ENCODE measurements at regions not wholly inside any gene's neighbourhood (a gene's known extent, or its start where the extent isn't known, plus 50 kb on each side); places are given as distances from the start of the nearest gene placed in this dataset.
"Not testable (repeated sequence)": the region's sequence is repeated elsewhere in the genome, so short reads cannot be mapped to it uniquely, and the experiment has no call there.

DNA sequence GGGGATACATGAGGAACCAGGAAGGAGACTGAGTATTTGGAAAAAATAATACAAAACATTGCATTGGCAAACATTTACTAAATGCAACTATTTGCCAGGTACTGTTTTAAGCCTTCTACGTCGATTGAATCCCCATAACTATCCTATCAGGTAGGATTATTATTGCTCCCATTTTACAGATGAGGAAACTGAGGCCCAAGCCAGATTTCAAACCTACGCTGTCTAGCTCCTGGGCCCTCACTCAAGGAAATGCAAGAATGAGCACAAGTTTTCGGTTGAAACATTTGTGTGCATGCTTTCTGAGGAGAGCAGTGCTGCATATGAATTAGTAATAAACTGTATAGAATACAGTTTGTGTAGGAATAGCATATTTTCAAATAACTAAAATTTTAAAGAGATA is 206.7 kb downstream of the CEP135 start:
- POLR2A ChIA-PET: no interaction called here
- CTCF ChIA-PET: no interaction called here

DNA sequence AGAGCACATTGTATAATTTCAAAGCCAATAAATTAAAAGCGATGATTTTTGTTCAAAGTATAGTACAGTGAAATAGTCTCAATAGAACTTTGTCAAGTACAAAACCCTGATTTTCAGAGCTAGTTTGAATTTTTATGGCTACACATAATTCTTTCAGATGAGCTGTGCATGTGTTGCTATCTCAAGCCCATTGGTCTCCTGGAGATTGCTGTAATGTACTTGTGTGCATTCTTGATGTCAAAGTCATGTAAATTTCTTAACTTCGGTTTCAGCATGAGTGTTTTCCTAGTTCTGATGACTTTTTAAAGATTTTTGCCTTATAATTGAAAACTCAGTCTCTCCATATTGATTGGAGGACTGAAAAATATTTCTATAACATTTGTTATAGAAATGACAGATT is 200.8 kb downstream of the CEP135 start:
- ChIA-PET POLR2A (no interaction called here), CTCF (no interaction called here)

DNA sequence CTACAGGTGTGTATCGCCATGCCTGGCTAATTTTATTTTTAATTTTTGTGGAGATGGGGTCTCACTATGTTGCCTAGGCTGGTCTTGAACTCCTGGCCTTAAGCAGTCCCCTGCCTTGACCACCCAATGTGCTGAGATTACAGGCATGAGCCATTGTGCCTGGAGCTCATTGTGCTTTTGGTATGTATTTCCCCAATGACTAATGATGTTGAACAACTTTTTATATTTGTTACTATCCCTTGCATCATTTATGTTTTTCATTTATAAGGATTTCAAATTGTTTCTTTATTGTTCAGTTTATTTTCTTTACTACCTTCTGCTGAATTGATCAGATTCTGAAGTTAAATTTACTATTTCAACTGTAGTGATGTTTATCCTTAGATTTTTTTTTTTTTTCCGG is 199.7 kb downstream of the CEP135 start:
- ChIA-PET POLR2A (no interaction called here), CTCF (no interaction called here)

DNA sequence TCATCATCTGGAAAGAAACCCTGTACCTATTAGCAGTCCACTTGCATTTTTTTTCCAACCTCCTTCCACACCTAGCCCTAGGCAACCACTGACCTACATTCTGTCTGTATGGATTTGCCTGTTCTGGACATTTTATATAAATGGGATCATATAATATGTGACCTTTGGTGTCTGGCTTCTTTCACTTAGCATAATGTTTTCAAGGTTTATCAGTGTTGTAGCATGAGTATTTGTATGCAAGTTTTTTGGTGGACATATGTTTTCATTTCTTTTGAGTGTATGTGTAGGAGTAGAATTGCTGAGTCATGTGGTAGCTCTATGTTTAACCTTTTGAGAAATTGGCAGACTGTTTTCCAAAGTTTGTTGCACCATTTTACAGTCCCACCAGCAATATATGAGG is 198.6 kb downstream of the CEP135 start:
- ChIA-PET CTCF (no interaction called here), POLR2A (no interaction called here)

DNA sequence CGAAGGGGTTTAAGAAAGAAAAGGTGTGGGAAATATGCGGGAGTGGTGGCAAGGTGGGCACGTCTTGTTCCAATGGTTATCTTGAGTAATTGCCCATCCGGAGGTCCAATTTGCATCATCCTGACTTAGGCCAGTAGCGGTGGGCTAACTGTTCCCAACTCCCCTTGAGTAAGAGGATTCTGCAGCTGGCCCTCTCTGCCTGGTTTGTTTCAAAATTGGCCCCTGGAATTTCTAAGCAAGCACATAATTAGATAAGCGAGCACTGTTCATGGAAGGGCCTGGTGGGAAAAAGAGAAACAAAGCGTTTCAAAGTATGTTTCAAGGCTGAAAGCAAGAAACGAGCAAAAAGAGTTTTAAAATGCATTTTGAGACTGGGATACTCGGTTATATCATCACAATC is 198.2 kb downstream of the CEP135 start:
- CTCF ChIA-PET: no interaction called here
- POLR2A ChIA-PET: no interaction called here

DNA sequence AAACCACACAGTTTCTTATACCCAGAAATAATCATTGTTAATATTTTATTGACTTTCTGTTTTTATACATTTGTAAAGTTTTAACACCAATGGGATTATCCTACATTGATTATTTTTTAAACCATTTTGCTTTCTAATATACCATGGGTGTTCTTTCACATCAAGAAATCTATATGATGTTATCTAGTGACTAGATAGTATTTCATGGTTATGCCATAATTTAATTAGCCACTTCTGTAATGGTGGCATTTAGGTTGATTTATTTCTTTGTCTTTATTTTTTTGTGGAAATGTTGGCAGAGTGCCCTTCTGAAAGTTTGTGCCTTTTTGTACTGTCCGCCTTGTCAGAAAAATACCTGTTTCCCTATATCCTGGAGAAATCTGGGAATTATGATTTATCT is 193.3 kb downstream of the CEP135 start:
- ChIA-PET POLR2A (no interaction called here), CTCF (no interaction called here)

DNA sequence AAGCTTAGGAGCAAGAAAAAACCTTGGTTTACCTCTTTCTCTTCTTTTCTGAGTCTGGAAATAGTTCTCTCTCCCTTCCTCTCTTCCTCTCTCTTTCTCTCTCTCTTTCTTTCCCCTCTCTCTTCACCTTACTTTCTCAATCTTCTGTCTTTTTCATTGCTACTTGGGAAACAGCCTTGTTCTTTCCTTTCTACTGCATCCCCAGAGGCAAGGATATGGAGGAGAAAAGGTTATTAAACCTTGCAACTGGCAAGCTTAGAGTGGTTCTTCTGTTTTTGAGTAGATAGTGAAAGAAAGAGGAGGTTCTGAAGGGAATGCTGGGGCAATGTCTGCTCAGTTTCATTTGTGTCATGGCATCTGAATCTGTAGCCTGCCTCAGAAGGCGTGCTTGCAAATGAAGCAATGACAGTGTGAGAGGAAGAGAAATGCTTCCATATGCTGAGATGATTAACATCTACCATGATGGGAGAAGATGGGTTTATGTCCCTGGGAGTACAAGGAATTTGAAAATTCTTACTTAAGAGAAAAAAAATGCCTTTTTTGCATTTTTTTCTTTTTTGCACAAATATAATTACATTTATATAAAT is 190.6 kb downstream of the CEP135 start:
- POLR2A ChIA-PET: no interaction called here
- CTCF ChIA-PET: interaction anchor here (0.6 kb wide), 1 partner anchor 314 kb away, joined by 5 read pairs; no protein-coding TSS in a partner anchor

DNA sequence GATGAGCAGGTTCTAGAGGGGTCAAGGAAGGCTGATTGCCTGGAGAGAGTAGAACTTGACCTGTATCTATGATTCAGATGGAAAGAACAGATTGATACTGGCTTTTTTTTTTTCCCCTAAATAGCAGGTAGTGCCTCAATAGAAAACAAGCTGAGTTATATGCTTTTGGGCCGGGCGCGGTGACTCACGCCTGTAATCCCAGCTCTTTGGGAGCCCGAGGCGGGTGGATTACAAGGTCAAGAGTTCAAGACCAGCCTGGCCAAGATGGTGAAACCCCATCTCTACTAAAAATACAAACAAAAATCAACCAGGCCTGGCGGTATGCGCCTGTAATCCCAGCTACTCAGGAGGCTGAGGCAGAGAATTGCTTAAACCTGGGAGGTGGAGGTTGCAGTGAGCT is 186.1 kb downstream of the CEP135 start:
- POLR2A ChIA-PET, CTCF ChIA-PET: not testable (repeated sequence)

DNA sequence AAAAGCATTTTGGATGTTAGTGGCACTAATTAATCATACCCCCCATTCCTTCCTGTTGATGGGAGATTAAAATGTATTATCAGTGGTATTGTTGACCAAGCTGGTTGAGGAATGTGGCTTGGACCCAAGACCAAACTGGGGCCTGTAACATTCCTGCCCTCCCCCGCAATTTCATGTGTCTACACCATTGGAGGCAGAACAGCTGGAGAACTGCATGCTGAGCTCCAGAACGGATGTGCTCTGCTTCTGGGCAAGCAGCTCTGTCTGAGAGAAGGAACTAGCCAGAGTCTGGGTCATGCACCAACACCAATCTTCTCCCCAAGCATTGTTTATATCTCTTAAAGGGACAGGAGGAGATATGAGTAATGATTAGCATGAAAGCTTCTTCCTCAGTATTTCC is 185.5 kb downstream of the CEP135 start:
- CTCF ChIA-PET: no interaction called here
- POLR2A ChIA-PET: no interaction called here

DNA sequence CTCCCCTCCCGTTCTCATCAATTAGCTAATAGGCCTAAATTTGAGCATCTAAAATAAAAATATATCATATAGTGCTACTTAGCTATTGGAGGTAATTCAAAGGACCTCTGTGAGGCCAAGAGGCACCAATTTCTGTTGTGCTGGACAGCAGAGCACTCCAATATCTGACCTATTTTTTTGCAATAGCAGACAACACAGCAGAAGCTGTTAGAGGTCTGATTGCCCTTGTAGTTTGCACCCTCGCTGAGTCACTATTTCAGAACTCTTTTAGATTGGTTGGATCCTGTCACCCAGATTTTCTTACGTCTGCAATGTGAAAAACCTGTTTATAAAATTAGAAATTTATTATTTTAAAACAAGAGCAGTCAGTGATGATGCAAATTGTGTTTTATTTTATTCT is 184.1 kb downstream of the CEP135 start:
- ChIA-PET POLR2A (no interaction called here), CTCF (no interaction called here)

DNA sequence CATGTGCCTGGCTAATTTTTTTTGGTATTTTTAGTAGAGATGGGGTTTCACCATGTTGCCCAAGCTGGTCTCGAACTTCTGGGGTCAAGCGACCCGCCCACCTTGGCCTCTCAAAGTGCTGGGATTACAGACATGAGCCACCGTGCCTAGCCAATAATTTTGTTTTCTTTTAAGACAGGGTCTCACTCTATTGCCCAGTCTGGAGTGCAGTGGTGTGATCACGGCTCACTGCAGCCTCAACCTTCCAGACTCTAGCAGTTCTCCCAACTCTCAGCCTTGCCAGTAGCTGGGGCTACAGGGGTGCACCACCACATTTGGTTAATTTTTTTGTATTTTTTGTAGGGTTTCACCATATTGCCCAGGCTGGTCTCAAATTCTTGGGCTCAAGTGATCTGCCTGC is 183.4 kb downstream of the CEP135 start:
- CTCF ChIA-PET, POLR2A ChIA-PET: not testable (repeated sequence)

DNA sequence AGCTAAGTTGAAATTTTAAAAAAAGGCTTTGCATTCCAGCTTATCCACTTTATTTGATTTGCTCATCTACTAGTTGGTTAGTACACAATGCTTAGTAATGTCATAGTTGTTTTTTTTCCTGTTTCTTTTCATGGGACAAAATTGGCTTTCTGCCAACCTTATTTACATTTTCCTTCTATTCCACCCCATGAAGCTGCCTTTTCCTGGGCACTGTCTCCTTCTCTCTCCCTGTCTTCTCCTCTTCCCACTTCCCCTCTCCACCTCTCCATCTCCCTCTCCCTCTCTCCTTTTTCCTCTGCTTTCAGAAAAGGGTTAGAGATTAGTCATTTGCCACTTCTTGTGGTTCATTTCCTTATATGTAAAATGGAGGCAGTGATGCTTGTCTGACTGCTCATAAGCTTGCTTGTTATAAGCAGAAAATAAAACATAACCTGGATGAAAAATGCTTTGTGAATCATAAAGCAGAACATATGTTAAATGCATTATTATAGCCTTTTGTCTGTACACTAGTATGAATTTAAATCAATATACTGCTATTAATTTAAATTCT is 181.9 kb downstream of the CEP135 start:
- ChIA-PET CTCF (no interaction called here), POLR2A (no interaction called here)

DNA sequence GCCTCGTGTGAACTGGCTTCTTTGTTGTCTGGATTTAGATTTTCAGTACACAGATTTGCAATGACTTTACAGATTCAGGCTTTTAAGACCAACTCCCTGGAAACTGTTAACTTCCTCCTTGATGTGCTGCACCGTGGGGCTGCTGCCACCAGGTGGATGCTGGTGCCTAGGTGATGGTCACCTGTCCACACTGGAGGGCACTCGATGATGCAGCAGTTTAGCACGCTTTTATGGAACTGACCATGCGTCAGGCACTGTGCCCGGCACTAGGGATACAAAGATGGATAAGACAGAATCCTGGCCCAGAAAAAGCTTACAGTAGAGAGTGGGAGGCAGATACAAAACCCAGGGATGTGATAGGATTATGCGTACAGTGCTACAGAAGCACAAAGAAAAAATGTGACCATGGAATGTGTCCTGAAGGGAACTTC is 180.7 kb downstream of the CEP135 start:
- ChIA-PET POLR2A (no interaction called here), CTCF (no interaction called here)

DNA sequence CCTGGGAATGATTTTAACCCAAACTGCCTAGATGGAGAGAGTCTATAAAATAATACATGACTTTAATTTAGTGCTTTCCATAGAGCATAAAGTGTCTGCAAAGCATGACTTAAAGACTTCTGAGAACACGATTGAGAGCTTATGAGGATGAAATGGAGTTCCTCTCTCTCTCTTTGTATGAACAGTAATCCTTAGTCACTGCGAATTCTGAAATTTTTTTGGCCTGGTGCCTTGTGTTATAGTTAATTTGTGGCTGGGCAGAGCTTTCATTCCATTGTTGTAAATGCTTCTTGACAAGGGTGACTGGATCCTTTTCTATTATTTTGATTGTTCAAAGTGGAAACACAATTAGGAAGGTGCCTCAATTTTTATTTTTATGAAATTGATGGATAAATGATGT is 179.5 kb downstream of the CEP135 start:
- ChIA-PET CTCF (no interaction called here), POLR2A (no interaction called here)

DNA sequence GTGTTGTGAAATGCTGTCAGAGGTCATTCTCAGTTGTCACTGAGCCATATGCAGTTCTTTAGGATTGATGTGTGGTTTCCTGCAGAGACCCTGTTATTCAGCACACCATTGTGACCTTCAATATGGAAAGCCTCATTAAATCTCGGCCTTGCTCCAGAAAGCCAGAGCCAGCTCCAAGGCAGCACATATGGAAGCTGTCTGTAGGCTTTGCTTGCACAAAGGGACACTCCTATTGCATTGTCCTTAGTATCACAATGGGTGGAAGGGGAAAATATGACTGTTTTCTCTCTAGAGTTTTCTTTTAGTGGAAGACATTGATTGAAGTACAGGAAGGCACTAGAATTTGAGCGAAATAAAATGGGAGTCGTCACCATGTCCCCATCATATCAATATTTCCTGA is 179.0 kb downstream of the CEP135 start:
- CTCF ChIA-PET: no interaction called here
- POLR2A ChIA-PET: no interaction called here

DNA sequence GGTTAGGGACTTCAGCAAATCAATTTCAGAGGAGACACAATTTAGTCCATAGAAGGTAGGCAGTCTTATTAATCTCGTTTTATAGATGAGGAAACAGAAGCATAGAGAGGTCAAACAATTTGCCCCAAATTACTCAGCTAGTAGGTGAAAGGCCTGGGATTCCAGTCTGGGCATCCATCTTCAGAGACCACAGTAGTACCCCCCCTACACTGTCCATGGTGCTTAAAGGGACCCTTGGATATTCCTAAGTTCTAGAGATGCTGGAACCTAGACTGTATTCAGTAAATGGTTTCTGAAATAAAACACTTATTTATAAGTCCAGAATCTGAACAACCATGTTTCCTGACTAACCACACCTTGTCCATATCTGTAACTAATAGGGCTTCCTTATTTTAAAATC is 174.8 kb downstream of the CEP135 start:
- CTCF ChIA-PET: no interaction called here

DNA sequence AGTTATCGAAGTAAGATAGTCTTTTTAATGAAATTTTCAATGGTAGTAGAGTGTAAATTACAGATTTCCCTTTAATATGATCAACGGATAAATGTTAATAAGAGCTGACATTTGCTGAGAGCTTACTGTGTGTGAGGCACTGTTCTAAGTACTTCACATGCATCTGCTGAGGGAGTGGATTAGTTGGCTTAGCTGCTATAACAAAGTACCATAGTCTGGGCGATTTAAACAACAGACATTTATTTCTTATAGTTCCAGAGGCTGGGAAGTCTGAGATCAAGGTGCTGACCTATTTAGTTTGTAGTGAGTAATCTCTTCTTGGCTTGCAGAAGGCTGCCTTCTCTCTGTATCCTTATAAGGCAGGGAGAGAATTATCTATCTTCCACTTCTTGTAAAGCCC is 174.3 kb downstream of the CEP135 start:
- POLR2A ChIA-PET: no interaction called here
- CTCF ChIA-PET: no interaction called here

More for the DNA sequence above, 174.8 kb downstream of the CEP135 start:
- POLR2A ChIA-PET: no interaction called here

DNA sequence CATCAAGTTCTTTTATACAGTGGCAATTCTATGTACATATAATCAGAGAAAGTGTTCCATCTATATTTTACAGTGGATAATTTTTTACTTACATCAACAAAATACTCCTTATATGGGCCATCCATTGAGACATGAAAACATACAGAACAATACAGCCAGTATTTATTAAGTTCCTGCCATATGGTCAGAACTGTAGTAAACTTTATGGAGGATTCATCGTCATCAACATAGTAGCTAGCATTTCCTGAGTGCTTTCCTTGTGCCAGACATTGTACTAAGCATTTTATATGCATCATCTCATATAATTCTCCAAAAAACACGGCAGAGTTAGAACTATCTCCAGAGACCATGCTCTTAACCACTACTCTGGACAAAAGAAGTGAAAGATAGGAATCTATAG is 170.1 kb downstream of the CEP135 start:
- ChIA-PET POLR2A (no interaction called here), CTCF (no interaction called here)

DNA sequence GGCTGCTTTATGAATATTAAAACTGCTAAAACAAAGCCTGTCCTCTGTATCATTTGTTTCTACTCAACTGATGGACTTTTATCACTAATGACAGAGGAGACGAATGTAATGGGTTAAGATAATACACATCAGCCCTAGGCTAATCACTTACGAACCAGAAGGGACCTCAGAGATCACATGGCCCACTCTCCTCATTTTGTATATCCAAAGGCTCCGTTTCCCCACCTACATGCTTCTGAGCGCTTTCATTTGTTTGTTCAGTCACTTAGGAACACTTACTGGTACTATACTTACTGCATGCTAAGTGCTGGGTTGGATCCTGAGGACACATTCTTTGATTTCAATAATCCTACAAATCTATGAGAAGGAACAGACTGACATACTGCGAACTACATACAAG is 169.3 kb downstream of the CEP135 start:
- ChIA-PET CTCF (no interaction called here), POLR2A (no interaction called here)

DNA sequence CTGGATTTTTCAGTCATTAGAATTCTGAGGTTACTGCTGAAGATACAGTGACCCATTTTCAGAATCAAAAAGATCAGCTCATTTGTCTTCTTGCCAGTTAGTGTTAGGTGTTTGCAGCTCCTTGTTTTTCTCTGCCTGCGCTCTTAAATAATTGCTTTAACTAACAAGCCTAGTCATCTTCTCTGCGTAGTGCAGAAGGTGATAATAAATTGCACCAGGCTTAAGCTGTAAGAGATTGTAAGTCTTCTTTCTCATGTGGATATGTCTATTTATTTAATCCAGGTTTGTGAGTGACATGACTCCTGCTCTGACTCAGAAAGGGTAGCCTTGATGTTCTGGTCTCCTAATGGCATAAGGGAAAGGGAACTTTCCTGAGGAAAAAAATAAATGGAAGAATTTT is 167.2 kb downstream of the CEP135 start:
- ChIA-PET POLR2A (no interaction called here), CTCF (no interaction called here)

DNA sequence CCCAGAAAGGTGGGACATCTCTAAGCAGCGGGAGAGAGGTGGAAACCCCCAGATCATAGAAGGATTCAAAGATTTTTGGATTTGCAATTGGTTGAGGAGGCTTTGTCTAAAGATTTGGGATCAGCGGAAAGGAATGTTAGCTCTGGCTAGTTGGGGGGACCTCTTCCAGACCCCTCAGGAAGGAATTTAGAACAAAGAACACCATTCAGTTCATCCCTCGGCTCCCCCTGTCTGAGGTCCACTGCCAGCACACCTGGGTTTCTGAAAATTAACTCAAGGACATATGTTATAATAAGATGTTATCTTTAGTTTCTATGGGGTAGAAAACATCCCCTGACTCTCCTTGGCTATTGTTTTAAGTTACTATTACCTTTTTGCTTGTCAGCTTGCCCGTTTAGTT is 163.6 kb downstream of the CEP135 start:
- ChIA-PET POLR2A (no interaction called here), CTCF (no interaction called here)

DNA sequence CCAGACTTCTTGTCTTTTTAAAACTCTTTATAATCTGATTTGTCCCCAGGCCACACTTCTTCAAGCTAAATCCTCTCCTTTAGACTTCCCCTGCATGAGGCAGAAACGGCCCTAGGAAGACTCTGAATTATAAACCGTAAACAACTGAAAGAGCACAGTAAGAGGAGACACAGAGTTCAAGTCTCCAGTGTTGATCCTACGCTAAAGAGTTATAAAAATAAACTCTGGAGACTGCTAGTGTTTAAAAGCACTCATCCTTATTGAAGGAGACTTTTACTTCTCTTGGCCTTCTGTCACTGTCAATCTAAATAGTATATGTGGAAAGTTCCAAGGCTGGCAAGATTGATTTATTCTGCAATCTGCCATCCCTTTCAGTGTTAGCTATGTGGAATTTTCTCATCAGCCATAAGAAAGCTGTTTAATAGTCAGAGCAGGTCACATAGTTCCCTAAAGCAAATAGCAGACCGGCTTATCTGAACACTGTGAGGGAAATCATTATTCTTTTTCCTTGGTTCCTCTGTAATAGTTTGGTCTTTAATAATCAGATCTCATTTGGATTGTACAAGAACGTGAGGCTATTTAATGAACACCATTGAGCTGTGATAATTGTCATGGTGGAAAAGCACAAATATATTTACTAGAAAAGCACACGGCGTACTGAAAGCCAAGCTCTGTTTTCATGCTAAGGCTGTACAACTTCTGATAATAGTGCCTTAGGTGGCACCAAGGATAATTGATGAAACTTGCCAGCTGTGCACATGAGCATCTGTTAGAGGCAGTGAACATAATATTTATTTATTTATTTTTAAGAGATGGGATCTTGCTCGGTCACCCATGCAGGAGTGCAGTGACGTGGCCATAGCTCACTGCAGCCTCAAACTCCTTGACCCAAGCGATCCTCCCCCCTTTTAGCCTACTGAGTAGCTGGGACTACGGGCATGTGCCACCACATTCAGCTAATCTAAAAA is 157.7 kb downstream of the CEP135 start:
- CTCF ChIA-PET: no interaction called here
- POLR2A ChIA-PET: no interaction called here

All from activated CD8-positive, alpha-beta memory T cell treated with anti-CD3 and anti-CD28 coated beads for 36 hours (primary cell).